Lower leg skin (tissue), 3 donors: ENCODE measurements at regions not wholly inside any gene's neighbourhood (a gene's known extent, or its start where the extent isn't known, plus 50 kb on each side); places are given as distances from the start of the nearest gene placed in this dataset.

ENCODE experiments used
- POLR2A ChIP-seq, 2 donors: fragments of 450-650 bp; IDR thresholded peaks; one replicate each; pipeline ENCODE4 v1.6.1; 2016 to 2017; ENCODE audit warnings: antibody characterized with exemption in 2 of 2, mild to moderate bottlenecking in 1 of 2, moderate library complexity in 1 of 2
- TF ChIP-seq, protein P1 (sequence below), 3 donors: fragments of 450-650 bp; IDR thresholded peaks; one replicate each; pipeline ENCODE4 v1.5.1; 2016; ENCODE audit warnings: antibody characterized with exemption in 3 of 3, mild to moderate bottlenecking in 3 of 3, moderate library complexity in 2 of 3

GRCh38 chr21:20737227-20737913 lies 260.8 kb upstream of the NCAM2 start:
- TF ChIP-seq, protein P1, sequence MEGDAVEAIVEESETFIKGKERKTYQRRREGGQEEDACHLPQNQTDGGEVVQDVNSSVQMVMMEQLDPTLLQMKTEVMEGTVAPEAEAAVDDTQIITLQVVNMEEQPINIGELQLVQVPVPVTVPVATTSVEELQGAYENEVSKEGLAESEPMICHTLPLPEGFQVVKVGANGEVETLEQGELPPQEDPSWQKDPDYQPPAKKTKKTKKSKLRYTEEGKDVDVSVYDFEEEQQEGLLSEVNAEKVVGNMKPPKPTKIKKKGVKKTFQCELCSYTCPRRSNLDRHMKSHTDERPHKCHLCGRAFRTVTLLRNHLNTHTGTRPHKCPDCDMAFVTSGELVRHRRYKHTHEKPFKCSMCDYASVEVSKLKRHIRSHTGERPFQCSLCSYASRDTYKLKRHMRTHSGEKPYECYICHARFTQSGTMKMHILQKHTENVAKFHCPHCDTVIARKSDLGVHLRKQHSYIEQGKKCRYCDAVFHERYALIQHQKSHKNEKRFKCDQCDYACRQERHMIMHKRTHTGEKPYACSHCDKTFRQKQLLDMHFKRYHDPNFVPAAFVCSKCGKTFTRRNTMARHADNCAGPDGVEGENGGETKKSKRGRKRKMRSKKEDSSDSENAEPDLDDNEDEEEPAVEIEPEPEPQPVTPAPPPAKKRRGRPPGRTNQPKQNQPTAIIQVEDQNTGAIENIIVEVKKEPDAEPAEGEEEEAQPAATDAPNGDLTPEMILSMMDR (IDR thresholded peaks at IDR 0.05), result no peak
- no peak for TF ChIP-seq POLR2A (IDR thresholded peaks at IDR 0.05)
